ENCODE measurements at regions not wholly inside any gene's neighbourhood (a gene's known extent, or its start where the extent isn't known, plus 50 kb on each side); places are given as distances from the start of the nearest gene placed in this dataset.

DNA sequence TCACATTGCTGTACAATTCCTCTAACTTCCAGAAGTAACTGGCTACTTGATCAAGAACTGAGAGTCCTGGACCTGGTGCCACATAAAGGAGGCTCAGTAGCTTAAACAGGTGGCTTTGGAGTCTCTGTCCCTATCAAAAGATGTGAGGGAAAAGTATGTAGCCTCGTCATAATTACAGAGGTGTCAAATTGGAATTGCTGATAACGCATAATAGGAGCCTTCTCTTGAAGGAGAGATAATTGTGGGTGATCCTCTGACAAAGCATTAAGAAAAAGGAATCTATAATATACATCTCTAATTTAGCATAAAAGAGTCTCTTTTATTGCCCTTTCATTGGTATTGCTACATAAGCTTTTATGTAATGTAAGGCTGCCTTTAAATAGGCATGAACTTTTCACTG lies 1246.4 kb upstream of the CDH9 start:
- no peaks in the 10 kb centered on the region for H3K36me3 ChIP-seq (ENCODE audit: insufficient read depth, low read length)
- no peak overlapping the region for H2AFZ ChIP-seq (ENCODE audit: low read length)
- no peak overlapping the region for H3K4me3 ChIP-seq (ENCODE audit: low read length)
- no peaks in the 10 kb centered on the region for H4K20me1 ChIP-seq (ENCODE audit: insufficient read depth, low read depth, low read length)
- no peaks in the 10 kb centered on the region for H3K27me3 ChIP-seq (ENCODE audit: low read length)
- H3K4me2 ChIP-seq (ENCODE audit: low read depth, low read length, poor library complexity, severe bottlenecking), result no peak overlapping the region
- no peak for DNase-seq
- H3K27ac ChIP-seq (ENCODE audit: low read length), result no peak overlapping the region
- no peaks in the 10 kb centered on the region for H3K4me1 ChIP-seq (ENCODE audit: low read length)
- H3K9me2 ChIP-seq (replicated peaks; ENCODE audit: insufficient read depth, low read length), result no peaks in the 10 kb centered on the region
- 0 out of 2 replicates have a peak, but pooled peaks cover 3% of the 10 kb centered on the region for H3K9me3 ChIP-seq (ENCODE audit: low read length)
- no peak overlapping the region for H3K9ac ChIP-seq (ENCODE audit: low read length)
- H3K79me2 ChIP-seq (ENCODE audit: low read length), result no peaks in the 10 kb centered on the region

DNA sequence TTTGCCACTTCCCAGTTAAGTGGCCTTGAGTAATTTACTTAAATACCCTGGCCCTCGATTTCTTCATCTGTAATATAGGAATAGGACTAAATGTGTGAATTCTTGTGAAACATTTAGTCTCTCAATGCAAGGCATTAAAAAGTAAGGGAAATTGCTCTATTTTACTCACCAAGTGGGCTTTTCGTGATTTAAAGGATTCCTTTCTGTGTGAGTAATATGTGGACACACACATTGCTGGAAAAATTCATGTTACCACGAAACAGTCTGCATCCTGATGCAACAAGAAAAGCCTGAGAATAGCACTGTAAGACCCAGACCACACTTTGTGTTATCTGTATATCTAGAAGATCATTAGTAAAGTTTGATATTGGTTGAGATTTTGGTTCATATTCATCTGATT lies 1243.0 kb upstream of the CDH9 start:
- no peak overlapping the region for H3K4me2 ChIP-seq (ENCODE audit: low read depth, low read length, poor library complexity, severe bottlenecking)
- no peak overlapping the region for H3K9ac ChIP-seq (ENCODE audit: low read length)
- H3K27ac ChIP-seq (ENCODE audit: low read length), result no peak overlapping the region
- no peak for DNase-seq
- H3K36me3 ChIP-seq (ENCODE audit: insufficient read depth, low read length), result no peaks in the 10 kb centered on the region
- 0 out of 2 replicates have a peak, but pooled peaks cover 3% of the 10 kb centered on the region for H3K9me3 ChIP-seq (ENCODE audit: low read length)
- no peaks in the 10 kb centered on the region for H3K79me2 ChIP-seq (ENCODE audit: low read length)
- no peaks in the 10 kb centered on the region for H3K27me3 ChIP-seq (ENCODE audit: low read length)
- H3K9me2 ChIP-seq (replicated peaks; ENCODE audit: insufficient read depth, low read length), result no peaks in the 10 kb centered on the region
- no peak overlapping the region for H2AFZ ChIP-seq (ENCODE audit: low read length)
- H3K4me1 ChIP-seq (ENCODE audit: low read length), result no peaks in the 10 kb centered on the region
- H3K4me3 ChIP-seq (ENCODE audit: low read length), result no peak overlapping the region
- H4K20me1 ChIP-seq (ENCODE audit: insufficient read depth, low read depth, low read length), result no peaks in the 10 kb centered on the region

DNA sequence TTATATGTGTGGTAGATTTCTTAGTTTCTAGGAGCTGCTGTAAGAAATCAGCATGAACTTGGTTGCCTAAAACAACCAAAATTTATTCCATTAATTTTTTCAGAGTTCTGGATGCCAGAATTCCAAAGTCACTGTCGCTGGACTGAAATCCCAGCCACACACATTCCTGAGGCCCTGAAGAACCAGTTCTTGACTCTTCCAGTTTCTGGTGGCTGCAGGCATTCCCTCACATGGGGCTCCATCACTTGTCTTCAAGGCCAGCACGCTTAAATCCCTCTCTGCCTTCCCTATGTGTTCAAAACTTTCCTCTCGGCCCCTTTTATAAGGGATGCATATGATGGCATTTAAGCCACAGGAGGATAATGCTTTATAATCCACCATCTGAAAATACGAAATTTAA lies 1237.5 kb upstream of the CDH9 start:
- Histone ChIP-seq H3K27me3 (ENCODE audit: low read length) (no peaks in the 10 kb centered on the region), H3K9me3 (ENCODE audit: low read length) (no peaks in the 10 kb centered on the region), H3K9me2 (replicated peaks; ENCODE audit: insufficient read depth, low read length) (no peaks in the 10 kb centered on the region), H2AFZ (ENCODE audit: low read length) (no peak overlapping the region), H3K4me3 (ENCODE audit: low read length) (no peak overlapping the region), H3K9ac (ENCODE audit: low read length) (no peak overlapping the region), H3K4me1 (ENCODE audit: low read length) (no peaks in the 10 kb centered on the region), H3K79me2 (ENCODE audit: low read length) (no peaks in the 10 kb centered on the region), H3K4me2 (ENCODE audit: low read depth, low read length, poor library complexity, severe bottlenecking) (no peak overlapping the region), H4K20me1 (ENCODE audit: insufficient read depth, low read depth, low read length) (no peaks in the 10 kb centered on the region), H3K27ac (ENCODE audit: low read length) (no peak overlapping the region), H3K36me3 (ENCODE audit: insufficient read depth, low read length) (no peaks in the 10 kb centered on the region)
- no peak for DNase-seq

DNA sequence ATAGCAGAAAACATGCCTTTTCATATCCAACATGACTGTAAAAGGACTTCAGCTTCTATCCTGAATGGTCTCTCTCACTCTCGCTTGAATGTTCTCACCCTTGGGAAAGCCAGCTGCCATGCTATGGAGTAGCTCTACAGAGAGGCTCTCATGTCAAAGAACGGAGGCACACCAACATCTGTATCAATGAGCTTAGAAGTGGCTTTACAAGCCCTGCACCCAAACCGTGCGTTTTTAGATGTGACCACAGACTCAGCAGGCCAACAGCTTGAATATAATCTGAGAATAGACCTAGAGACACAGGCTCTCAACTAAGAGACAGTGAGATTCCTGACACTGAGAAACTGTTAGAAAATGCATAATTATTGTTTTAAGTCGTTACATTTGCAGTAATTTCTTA lies 1231.6 kb upstream of the CDH9 start:
- no peak overlapping the region for H3K4me3 ChIP-seq (ENCODE audit: low read length)
- H4K20me1 ChIP-seq (ENCODE audit: insufficient read depth, low read depth, low read length), result no peaks in the 10 kb centered on the region
- H3K36me3 ChIP-seq (ENCODE audit: insufficient read depth, low read length), result no peaks in the 10 kb centered on the region
- H3K27ac ChIP-seq (ENCODE audit: low read length), result no peak overlapping the region
- H3K9ac ChIP-seq (ENCODE audit: low read length), result no peak overlapping the region
- H3K9me2 ChIP-seq (replicated peaks; ENCODE audit: insufficient read depth, low read length), result no peaks in the 10 kb centered on the region
- no peaks in the 10 kb centered on the region for H3K4me1 ChIP-seq (ENCODE audit: low read length)
- H3K27me3 ChIP-seq (ENCODE audit: low read length), result no peaks in the 10 kb centered on the region
- H3K9me3 ChIP-seq (ENCODE audit: low read length), result no peaks in the 10 kb centered on the region
- H2AFZ ChIP-seq (ENCODE audit: low read length), result no peak overlapping the region
- H3K4me2 ChIP-seq (ENCODE audit: low read depth, low read length, poor library complexity, severe bottlenecking), result no peak overlapping the region
- DNase-seq, result no peak
- H3K79me2 ChIP-seq (ENCODE audit: low read length), result no peaks in the 10 kb centered on the region

DNA sequence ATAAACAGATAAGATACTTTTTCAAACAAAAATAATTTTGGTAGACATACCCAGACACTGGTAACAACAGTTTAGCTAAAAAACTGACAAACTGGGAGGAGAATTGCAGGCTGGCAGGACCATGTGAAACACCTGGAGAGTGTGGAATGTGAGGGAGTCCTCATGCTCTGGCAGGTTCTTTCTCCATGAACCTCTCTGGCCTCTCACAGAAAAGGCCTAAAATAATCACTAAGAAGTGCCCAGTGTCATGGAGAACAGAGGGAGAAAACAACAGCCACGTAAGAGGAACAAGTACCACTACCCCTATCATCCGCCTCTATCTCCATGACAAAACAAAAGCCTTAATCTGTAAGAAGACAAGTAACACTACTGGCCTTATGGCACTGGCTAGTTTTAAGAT lies 1227.5 kb upstream of the CDH9 start:
- Histone ChIP-seq H3K27ac (ENCODE audit: low read length) (no peak overlapping the region), H3K9me2 (replicated peaks; ENCODE audit: insufficient read depth, low read length) (no peaks in the 10 kb centered on the region), H3K36me3 (ENCODE audit: insufficient read depth, low read length) (no peaks in the 10 kb centered on the region), H3K79me2 (ENCODE audit: low read length) (no peaks in the 10 kb centered on the region), H3K4me2 (ENCODE audit: low read depth, low read length, poor library complexity, severe bottlenecking) (no peak overlapping the region), H3K9ac (ENCODE audit: low read length) (no peak overlapping the region), H4K20me1 (ENCODE audit: insufficient read depth, low read depth, low read length) (no peaks in the 10 kb centered on the region), H3K4me3 (ENCODE audit: low read length) (no peak overlapping the region), H3K9me3 (ENCODE audit: low read length) (0 out of 2 replicates have a peak, but pooled peaks cover 3% of the 10 kb centered on the region), H3K4me1 (ENCODE audit: low read length) (no peaks in the 10 kb centered on the region), H2AFZ (ENCODE audit: low read length) (no peak overlapping the region), H3K27me3 (ENCODE audit: low read length) (no peaks in the 10 kb centered on the region)
- no peak for DNase-seq

DNA sequence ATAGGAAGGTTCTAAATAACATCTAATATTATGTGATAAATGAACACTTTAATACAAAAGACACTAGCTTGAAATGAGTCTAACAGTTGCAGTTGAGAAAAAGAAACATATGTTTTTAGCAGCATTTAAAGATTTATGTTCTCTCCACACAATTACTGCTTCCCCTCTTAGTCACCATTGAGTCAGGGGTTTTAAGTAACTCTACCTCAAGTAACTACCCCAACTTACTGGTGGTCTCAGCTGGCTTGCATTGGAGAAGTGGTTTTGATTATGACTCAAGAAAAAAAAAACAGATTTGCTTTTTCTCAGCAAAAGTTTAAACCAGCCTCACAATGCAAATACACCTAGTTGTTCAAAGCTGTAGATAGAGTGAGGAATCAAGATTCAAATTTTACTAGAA lies 1216.5 kb upstream of the CDH9 start:
- Histone ChIP-seq H3K9ac (ENCODE audit: low read length) (no peak overlapping the region), H3K4me1 (ENCODE audit: low read length) (0 out of 2 replicates have a peak, but pooled peaks cover 3% of the 10 kb centered on the region), H3K9me3 (ENCODE audit: low read length) (no peaks in the 10 kb centered on the region), H3K27ac (ENCODE audit: low read length) (no peak overlapping the region), H3K9me2 (replicated peaks; ENCODE audit: insufficient read depth, low read length) (no peaks in the 10 kb centered on the region), H3K4me2 (ENCODE audit: low read depth, low read length, poor library complexity, severe bottlenecking) (no peak overlapping the region), H4K20me1 (ENCODE audit: insufficient read depth, low read depth, low read length) (no peaks in the 10 kb centered on the region), H3K4me3 (ENCODE audit: low read length) (no peak overlapping the region), H2AFZ (ENCODE audit: low read length) (no peak overlapping the region), H3K36me3 (ENCODE audit: insufficient read depth, low read length) (no peaks in the 10 kb centered on the region), H3K27me3 (ENCODE audit: low read length) (no peaks in the 10 kb centered on the region), H3K79me2 (ENCODE audit: low read length) (no peaks in the 10 kb centered on the region)
- DNase-seq, result no peak

DNA sequence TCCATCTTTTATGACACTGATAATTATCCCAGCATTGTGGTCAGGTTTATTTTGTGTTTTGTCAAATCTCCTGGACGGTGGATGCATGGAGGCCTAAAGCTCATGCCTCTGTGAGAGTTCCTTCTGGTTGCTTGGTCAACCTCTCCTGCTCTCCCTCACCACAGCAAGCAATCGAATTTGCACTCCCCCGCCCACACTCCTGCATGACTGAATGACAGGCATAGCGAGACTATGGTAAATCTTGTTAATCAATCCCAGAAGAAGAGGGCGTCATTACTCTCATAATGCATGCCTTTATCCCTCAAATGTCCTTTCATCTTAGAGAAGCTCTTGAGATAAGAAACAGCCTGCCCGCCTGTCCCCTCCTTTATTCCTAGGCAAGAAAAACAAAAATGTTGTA lies 1215.0 kb upstream of the CDH9 start:
- Histone ChIP-seq H4K20me1 (ENCODE audit: insufficient read depth, low read depth, low read length) (no peaks in the 10 kb centered on the region), H3K9me3 (ENCODE audit: low read length) (no peaks in the 10 kb centered on the region), H3K4me3 (ENCODE audit: low read length) (no peak overlapping the region), H3K4me1 (ENCODE audit: low read length) (no peaks in the 10 kb centered on the region), H3K9me2 (replicated peaks; ENCODE audit: insufficient read depth, low read length) (no peaks in the 10 kb centered on the region), H3K79me2 (ENCODE audit: low read length) (no peaks in the 10 kb centered on the region), H3K27me3 (ENCODE audit: low read length) (no peaks in the 10 kb centered on the region), H3K9ac (ENCODE audit: low read length) (no peak overlapping the region), H2AFZ (ENCODE audit: low read length) (no peak overlapping the region), H3K36me3 (ENCODE audit: insufficient read depth, low read length) (no peaks in the 10 kb centered on the region), H3K27ac (ENCODE audit: low read length) (no peak overlapping the region), H3K4me2 (ENCODE audit: low read depth, low read length, poor library complexity, severe bottlenecking) (no peak overlapping the region)
- no peak for DNase-seq

DNA sequence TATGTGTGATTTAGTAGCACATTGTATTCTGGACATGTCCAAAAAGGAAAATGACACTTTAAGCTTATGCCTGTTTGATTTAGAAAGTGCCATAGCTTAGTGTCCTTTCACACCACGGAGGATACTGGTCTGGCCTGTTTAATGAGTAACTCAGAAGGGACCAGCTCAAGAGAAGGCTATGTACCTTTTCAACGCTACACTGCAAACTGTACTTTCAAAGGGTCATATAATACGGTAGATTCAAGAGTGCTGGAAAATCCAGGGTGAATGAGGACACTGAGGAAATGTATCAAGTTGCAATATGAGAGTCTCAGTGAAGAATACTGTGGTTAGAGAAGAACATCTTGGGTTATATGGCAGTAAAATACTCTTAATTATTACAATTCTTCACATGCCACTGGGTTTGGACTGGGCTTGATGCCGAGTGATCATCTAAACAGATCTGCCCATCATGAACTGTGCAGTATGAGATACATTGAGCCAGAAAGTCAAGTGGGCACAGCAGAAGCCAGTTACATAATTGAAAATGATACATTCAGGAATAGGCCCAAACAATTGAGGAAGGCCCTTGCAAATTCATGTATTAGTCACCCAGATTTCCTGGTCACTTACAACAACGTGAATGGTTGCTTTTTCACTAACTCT lies 1211.5 kb upstream of the CDH9 start:
- 0 out of 2 replicates have a peak, but pooled peaks cover 7% of the 10 kb centered on the region for H3K9me3 ChIP-seq (ENCODE audit: low read length)
- H3K9ac ChIP-seq (ENCODE audit: low read length), result no peak overlapping the region
- no peak overlapping the region for H3K4me2 ChIP-seq (ENCODE audit: low read depth, low read length, poor library complexity, severe bottlenecking)
- no peaks in the 10 kb centered on the region for H4K20me1 ChIP-seq (ENCODE audit: insufficient read depth, low read depth, low read length)
- H3K4me3 ChIP-seq (ENCODE audit: low read length), result no peak overlapping the region
- no peaks in the 10 kb centered on the region for H3K9me2 ChIP-seq (replicated peaks; ENCODE audit: insufficient read depth, low read length)
- no peaks in the 10 kb centered on the region for H3K4me1 ChIP-seq (ENCODE audit: low read length)
- H3K27me3 ChIP-seq (ENCODE audit: low read length), result no peaks in the 10 kb centered on the region
- H2AFZ ChIP-seq (ENCODE audit: low read length), result no peak overlapping the region
- no peak overlapping the region for H3K27ac ChIP-seq (ENCODE audit: low read length)
- no peaks in the 10 kb centered on the region for H3K79me2 ChIP-seq (ENCODE audit: low read length)
- DNase-seq, result no peak
- H3K36me3 ChIP-seq (ENCODE audit: insufficient read depth, low read length), result no peaks in the 10 kb centered on the region

All from Karpas-422 (cell line).